Liver (tissue), 8 donors: ENCODE measurements at regions not wholly inside any gene's neighbourhood (a gene's known extent, or its start where the extent isn't known, plus 50 kb on each side); places are given as distances from the start of the nearest gene placed in this dataset.

Experiments used
- DNase-seq: peaks from one replicate; pipeline ENCODE4 v3.0.0-alpha.2; 2017; ENCODE audit warnings: low spot score
- H3K27ac ChIP-seq, 2 donors: one replicate each; pipeline ENCODE4 v1.7.0; 2013; ENCODE audit warnings: inconsistent platforms in 2 of 2, low read length in 2 of 2, control low read depth in 1 of 2, low read depth in 1 of 2, mild to moderate bottlenecking in 1 of 2
- H3K27me3 ChIP-seq, 4 donors: one replicate each; pipeline versions ENCODE4 v1.6.1 to v1.7.0; 2013; ENCODE audit warnings: low read length in 3 of 4, inconsistent platforms in 1 of 4, mild to moderate bottlenecking in 1 of 4, moderate library complexity in 1 of 4; ENCODE audit not compliant: control insufficient read depth in 4 of 4, insufficient read depth in 4 of 4
- H3K36me3 ChIP-seq, 4 donors: one replicate each; pipeline versions ENCODE4 v1.6.1 to v1.7.0; 2013; ENCODE audit warnings: low read length in 3 of 4, mild to moderate bottlenecking in 3 of 4, low read depth in 1 of 4, moderate library complexity in 1 of 4; ENCODE audit not compliant: control insufficient read depth in 4 of 4, insufficient read depth in 3 of 4
- H3K4me1 ChIP-seq, 4 donors: one replicate each; pipeline versions ENCODE4 v1.6.1 to v1.7.0; 2013; ENCODE audit warnings: low read length in 3 of 4, mild to moderate bottlenecking in 3 of 4, moderate library complexity in 1 of 4; ENCODE audit not compliant: control insufficient read depth in 4 of 4, insufficient read depth in 4 of 4
- H3K4me3 ChIP-seq, 3 donors: one replicate each; pipeline versions ENCODE4 v1.6.1 to v1.7.0; 2013; ENCODE audit warnings: low read length in 3 of 3, control low read depth in 1 of 3, low read depth in 1 of 3, mild to moderate bottlenecking in 1 of 3
- H3K9ac ChIP-seq, 2 donors: one replicate each; pipeline ENCODE4 v1.7.0; 2013; ENCODE audit warnings: low read length in 2 of 2, mild to moderate bottlenecking in 2 of 2, moderate library complexity in 2 of 2, control low read depth in 1 of 2, low read depth in 1 of 2
- H3K9me3 ChIP-seq, 4 donors: one replicate each; pipeline versions ENCODE4 v1.6.1 to v1.7.0; 2013; ENCODE audit warnings: low read length in 3 of 4; ENCODE audit not compliant: control insufficient read depth in 4 of 4
- EGR1 ChIP-seq, 2 donors: IDR thresholded peaks; 2 replicates each; pipeline ENCODE4 v1.6.1; 2016 to 2018; ENCODE audit warnings: antibody characterized with exemption in 2 of 2, low read depth in 2 of 2
- FOXA1 ChIP-seq: IDR thresholded peaks from 2 replicates; pipeline ENCODE4 v1.6.1; 2016; ENCODE audit warnings: antibody characterized with exemption
- FOXA2 ChIP-seq: IDR thresholded peaks from 2 replicates; pipeline ENCODE4 v1.6.1; 2016; ENCODE audit warnings: antibody characterized with exemption
- GABPA ChIP-seq, 2 donors: IDR thresholded peaks in 1 of 2; conservative IDR thresholded peaks in 1 of 2; 2 replicates each; pipeline ENCODE4 v1.6.1; 2016; ENCODE audit warnings: antibody characterized with exemption in 2 of 2, mild to moderate bottlenecking in 1 of 2, moderate library complexity in 1 of 2
- HNF4A ChIP-seq, 2 donors: conservative IDR thresholded peaks; 2 replicates each; pipeline ENCODE4 v1.6.1; 2016; ENCODE audit warnings: antibody characterized with exemption in 2 of 2, mild to moderate bottlenecking in 2 of 2
- HNF4G ChIP-seq: IDR thresholded peaks from 2 replicates; pipeline ENCODE4 v1.6.1; 2016; ENCODE audit warnings: antibody characterized with exemption
- JUND ChIP-seq, 2 donors: IDR thresholded peaks; 2 replicates each; pipeline ENCODE4 v1.6.1; 2016; ENCODE audit warnings: antibody characterized with exemption in 2 of 2
- NR2F2 ChIP-seq: IDR thresholded peaks from 2 replicates; pipeline ENCODE4 v1.6.1; 2016; ENCODE audit warnings: antibody characterized with exemption
- RAD21 ChIP-seq, 2 donors: IDR thresholded peaks; 2 replicates each; pipeline ENCODE4 v1.6.1; 2016; ENCODE audit warnings: antibody characterized with exemption in 2 of 2, mild to moderate bottlenecking in 2 of 2
- RXRA ChIP-seq, 2 donors: IDR thresholded peaks; 2 replicates each; pipeline ENCODE4 v1.6.1; 2017 to 2018; ENCODE audit warnings: antibody characterized with exemption in 2 of 2, mild to moderate bottlenecking in 1 of 2
- SP1 ChIP-seq: IDR thresholded peaks from 2 replicates; pipeline ENCODE4 v1.6.1; 2018; ENCODE audit warnings: antibody characterized with exemption, mild to moderate bottlenecking
- TAF1 ChIP-seq: conservative IDR thresholded peaks from 2 replicates; pipeline ENCODE4 v1.6.1; 2016; ENCODE audit warnings: antibody characterized with exemption, mild to moderate bottlenecking
- YY1 ChIP-seq: IDR thresholded peaks from 2 replicates; pipeline ENCODE4 v1.6.1; 2016; ENCODE audit warnings: antibody characterized with exemption, mild to moderate bottlenecking
- WGBS: extraction: QIAGEN DNeasy Blood & Tissue Kit; methylation state at CpG from one replicate; pipeline ENCODE4 v1.1.7; 2013; 5-methylcytosine and 5-hydroxymethylcytosine counted together
- TF ChIP-seq, protein P1 (sequence below): IDR thresholded peaks from 2 replicates; pipeline ENCODE4 v1.6.1; 2016; ENCODE audit warnings: antibody characterized with exemption
- TF ChIP-seq, protein P2 (sequence below): IDR thresholded peaks from 2 replicates; pipeline ENCODE4 v1.6.1; 2016; ENCODE audit warnings: antibody characterized with exemption, mild to moderate bottlenecking
- TF ChIP-seq, protein P3 (sequence below): IDR thresholded peaks from 2 replicates; pipeline ENCODE4 v1.6.1; 2016; ENCODE audit warnings: antibody characterized with exemption
- TF ChIP-seq, protein P4 (sequence below): fragments of 150-350 bp; IDR thresholded peaks from 2 replicates; pipeline ENCODE4 v1.5.1; 2017; ENCODE audit warnings: improper control_type of control experiment, low read depth, low read length; ENCODE audit not compliant: missing input control
- TF ChIP-seq, protein P5 (sequence below): IDR thresholded peaks from 2 replicates; pipeline ENCODE4 v1.6.1; 2016; ENCODE audit warnings: antibody characterized with exemption
- donor health status: healthy.
- donor health status: healthy.
- donor health status: healthy.
- donor health status: healthy.
- donor health status: healthy.

GRCh38 chr1:102183711-102184110 is 187.0 kb upstream of the OLFM3 start:
- Histone ChIP-seq H3K27ac (no peak overlapping the region), H3K4me3 (no peak overlapping the region), H3K9me3 (no peaks in the 10 kb centered on the region), H3K9ac (no peak overlapping the region), H3K36me3 (no peaks in the 10 kb centered on the region), H3K4me1 (no peaks in the 10 kb centered on the region), H3K27me3 (no peaks in the 10 kb centered on the region)
- no peak for DNase-seq
- WGBS: 63% methylated on average over 2 of the region's 2 CpGs
- TF ChIP-seq RAD21 (IDR thresholded peaks at IDR 0.05) (no peak), HNF4G (no peak), SP1 (no peak)

DNA sequence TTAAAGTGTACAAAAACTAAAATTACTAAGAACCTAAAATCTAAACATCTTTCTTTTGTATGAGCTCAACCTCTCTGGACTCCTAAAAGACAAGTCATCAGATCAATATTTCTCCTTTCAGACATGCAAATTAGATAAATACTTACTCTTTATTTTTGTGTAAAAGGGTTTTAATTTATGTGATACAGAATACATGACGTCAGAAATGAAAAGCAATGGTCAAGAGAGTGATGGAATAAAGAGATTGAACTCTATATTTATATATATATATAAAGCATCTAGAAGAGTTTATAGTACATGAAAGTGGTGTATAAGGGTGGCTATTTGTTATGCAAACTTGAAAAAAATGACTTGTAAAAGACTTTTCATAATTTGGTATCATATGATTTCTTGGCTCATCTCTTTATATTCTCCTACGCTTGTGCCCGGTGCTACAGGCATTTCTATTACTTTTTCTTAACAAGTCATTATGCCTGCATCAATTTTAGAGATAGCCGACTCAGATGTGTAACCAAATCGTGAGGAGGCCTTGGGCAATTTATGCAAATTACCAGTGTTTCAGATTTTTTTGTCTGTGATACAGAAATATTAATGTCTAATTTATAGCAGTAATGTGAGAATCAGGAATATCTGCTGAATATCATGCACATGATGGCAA is 186.0 kb upstream of the OLFM3 start:
- Histone ChIP-seq H3K9ac (no peak overlapping the region), H3K9me3 (no peaks in the 10 kb centered on the region), H3K27me3 (no peaks in the 10 kb centered on the region), H3K4me1 (no peaks in the 10 kb centered on the region), H3K36me3 (no peaks in the 10 kb centered on the region), H3K4me3 (no peak overlapping the region), H3K27ac (no peak overlapping the region)
- 75% methylated on average over 5 of the region's 5 CpGs for WGBS
- TF ChIP-seq YY1 (no peak), HNF4A (conservative IDR thresholded peaks at IDR 0.05) (no peak), TAF1 (no peak), GABPA (IDR thresholded peaks at IDR 0.05 in 1 of 2, conservative IDR thresholded peaks at IDR 0.05 in 1 of 2) (no peak), EGR1 (IDR thresholded peaks at IDR 0.05; ENCODE audit: low read depth in 2 of 2) (no peak), FOXA2 (no peak), SP1 (no peak), NR2F2 (no peak), RXRA (IDR thresholded peaks at IDR 0.05) (no peak), RAD21 (IDR thresholded peaks at IDR 0.05) (no peak), JUND (IDR thresholded peaks at IDR 0.05) (no peak), FOXA1 (no peak), HNF4G (no peak)
- TF ChIP-seq, protein P1, sequence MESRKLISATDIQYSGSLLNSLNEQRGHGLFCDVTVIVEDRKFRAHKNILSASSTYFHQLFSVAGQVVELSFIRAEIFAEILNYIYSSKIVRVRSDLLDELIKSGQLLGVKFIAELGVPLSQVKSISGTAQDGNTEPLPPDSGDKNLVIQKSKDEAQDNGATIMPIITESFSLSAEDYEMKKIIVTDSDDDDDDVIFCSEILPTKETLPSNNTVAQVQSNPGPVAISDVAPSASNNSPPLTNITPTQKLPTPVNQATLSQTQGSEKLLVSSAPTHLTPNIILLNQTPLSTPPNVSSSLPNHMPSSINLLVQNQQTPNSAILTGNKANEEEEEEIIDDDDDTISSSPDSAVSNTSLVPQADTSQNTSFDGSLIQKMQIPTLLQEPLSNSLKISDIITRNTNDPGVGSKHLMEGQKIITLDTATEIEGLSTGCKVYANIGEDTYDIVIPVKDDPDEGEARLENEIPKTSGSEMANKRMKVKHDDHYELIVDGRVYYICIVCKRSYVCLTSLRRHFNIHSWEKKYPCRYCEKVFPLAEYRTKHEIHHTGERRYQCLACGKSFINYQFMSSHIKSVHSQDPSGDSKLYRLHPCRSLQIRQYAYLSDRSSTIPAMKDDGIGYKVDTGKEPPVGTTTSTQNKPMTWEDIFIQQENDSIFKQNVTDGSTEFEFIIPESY: no peak
- TF ChIP-seq, protein P2, sequence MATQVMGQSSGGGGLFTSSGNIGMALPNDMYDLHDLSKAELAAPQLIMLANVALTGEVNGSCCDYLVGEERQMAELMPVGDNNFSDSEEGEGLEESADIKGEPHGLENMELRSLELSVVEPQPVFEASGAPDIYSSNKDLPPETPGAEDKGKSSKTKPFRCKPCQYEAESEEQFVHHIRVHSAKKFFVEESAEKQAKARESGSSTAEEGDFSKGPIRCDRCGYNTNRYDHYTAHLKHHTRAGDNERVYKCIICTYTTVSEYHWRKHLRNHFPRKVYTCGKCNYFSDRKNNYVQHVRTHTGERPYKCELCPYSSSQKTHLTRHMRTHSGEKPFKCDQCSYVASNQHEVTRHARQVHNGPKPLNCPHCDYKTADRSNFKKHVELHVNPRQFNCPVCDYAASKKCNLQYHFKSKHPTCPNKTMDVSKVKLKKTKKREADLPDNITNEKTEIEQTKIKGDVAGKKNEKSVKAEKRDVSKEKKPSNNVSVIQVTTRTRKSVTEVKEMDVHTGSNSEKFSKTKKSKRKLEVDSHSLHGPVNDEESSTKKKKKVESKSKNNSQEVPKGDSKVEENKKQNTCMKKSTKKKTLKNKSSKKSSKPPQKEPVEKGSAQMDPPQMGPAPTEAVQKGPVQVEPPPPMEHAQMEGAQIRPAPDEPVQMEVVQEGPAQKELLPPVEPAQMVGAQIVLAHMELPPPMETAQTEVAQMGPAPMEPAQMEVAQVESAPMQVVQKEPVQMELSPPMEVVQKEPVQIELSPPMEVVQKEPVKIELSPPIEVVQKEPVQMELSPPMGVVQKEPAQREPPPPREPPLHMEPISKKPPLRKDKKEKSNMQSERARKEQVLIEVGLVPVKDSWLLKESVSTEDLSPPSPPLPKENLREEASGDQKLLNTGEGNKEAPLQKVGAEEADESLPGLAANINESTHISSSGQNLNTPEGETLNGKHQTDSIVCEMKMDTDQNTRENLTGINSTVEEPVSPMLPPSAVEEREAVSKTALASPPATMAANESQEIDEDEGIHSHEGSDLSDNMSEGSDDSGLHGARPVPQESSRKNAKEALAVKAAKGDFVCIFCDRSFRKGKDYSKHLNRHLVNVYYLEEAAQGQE: no peak
- TF ChIP-seq, protein P3, sequence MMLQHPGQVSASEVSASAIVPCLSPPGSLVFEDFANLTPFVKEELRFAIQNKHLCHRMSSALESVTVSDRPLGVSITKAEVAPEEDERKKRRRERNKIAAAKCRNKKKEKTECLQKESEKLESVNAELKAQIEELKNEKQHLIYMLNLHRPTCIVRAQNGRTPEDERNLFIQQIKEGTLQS: no peak
- TF ChIP-seq, protein P4, sequence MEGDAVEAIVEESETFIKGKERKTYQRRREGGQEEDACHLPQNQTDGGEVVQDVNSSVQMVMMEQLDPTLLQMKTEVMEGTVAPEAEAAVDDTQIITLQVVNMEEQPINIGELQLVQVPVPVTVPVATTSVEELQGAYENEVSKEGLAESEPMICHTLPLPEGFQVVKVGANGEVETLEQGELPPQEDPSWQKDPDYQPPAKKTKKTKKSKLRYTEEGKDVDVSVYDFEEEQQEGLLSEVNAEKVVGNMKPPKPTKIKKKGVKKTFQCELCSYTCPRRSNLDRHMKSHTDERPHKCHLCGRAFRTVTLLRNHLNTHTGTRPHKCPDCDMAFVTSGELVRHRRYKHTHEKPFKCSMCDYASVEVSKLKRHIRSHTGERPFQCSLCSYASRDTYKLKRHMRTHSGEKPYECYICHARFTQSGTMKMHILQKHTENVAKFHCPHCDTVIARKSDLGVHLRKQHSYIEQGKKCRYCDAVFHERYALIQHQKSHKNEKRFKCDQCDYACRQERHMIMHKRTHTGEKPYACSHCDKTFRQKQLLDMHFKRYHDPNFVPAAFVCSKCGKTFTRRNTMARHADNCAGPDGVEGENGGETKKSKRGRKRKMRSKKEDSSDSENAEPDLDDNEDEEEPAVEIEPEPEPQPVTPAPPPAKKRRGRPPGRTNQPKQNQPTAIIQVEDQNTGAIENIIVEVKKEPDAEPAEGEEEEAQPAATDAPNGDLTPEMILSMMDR: no peak
- TF ChIP-seq, protein P5, sequence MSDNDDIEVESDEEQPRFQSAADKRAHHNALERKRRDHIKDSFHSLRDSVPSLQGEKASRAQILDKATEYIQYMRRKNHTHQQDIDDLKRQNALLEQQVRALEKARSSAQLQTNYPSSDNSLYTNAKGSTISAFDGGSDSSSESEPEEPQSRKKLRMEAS: no peak
- no peak for DNase-seq
